ENCODE measurements at regions not wholly inside any gene's neighbourhood (a gene's known extent, or its start where the extent isn't known, plus 50 kb on each side); places are given as distances from the start of the nearest gene placed in this dataset.

DNA sequence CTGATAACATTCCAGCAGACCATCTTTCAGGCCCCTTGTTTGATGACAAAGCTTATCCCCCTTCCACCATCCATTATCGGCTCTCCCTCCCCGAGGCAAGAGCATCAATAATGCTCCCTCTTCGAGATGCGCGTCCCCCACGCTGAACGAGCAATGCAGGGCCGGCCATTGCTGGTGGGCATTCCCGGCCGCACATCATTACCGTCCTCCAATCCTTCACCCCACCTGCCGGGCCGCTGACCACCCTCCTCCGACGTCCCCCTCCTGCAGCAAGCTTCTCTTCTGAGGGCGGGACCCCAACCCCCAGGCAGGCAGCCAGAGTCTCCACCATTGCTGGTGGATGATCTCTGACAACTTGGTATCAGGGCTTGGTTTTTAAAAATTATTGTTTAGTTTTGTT is 208.6 kb downstream of the SMAD2 start:
- intact Hi-C loops (cut with micrococcal nuclease) (no loop called here), dilution Hi-C loops (cut with MboI; ENCODE audit: extremely low pct_ligation_motif_present, low sequenced_read_pairs) (no loop called here)
- H3K9me1 ChIP-seq (replicated peaks; ENCODE audit: control insufficient read depth, extremely low read depth, insufficient read depth, low read length), result no peaks in the 10 kb centered on the region
- no peak overlapping the region for H3K27ac ChIP-seq (ENCODE audit: insufficient read depth, low read depth, low read length)
- H3K9ac ChIP-seq (replicated peaks; ENCODE audit: extremely low read depth, insufficient read depth, low read length), result no peak overlapping the region
- H3K79me2 ChIP-seq (ENCODE audit: control insufficient read depth, insufficient read depth, low read length), result no peaks in the 10 kb centered on the region
- no peaks in the 10 kb centered on the region for H4K20me1 ChIP-seq (replicated peaks; ENCODE audit: control insufficient read depth, extremely low read depth, insufficient read depth, low read length)
- TF ChIP-seq, protein P1, sequence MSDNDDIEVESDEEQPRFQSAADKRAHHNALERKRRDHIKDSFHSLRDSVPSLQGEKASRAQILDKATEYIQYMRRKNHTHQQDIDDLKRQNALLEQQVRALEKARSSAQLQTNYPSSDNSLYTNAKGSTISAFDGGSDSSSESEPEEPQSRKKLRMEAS (IDR thresholded peaks at IDR 0.05; ENCODE audit: insufficient read depth, insufficient read length), result no peak
- TF ChIP-seq FOS (IDR thresholded peaks at IDR 0.05; ENCODE audit: borderline replicate concordance, insufficient read depth, low read length) (no peak), GATA2 (IDR thresholded peaks at IDR 0.05; ENCODE audit: insufficient read depth, insufficient read length, low read depth, low read length) (no peak), EZH2 (IDR thresholded peaks at IDR 0.05; ENCODE audit: borderline replicate concordance, low read depth, low read length, severe bottlenecking) (no peak), JUN (IDR thresholded peaks at IDR 0.05; ENCODE audit: borderline replicate concordance, insufficient read depth, insufficient read length, low read depth) (no peak), MYC (IDR thresholded peaks at IDR 0.05; ENCODE audit: low read depth, low read length) (no peak)
- no peak overlapping the region for H3K4me3 ChIP-seq (replicated peaks in 1 of 3; ENCODE audit: insufficient read depth in 1 of 3, low read depth in 1 of 3, low read length in 3 of 3)
- H3K4me2 ChIP-seq (ENCODE audit: insufficient read depth, low read length), result no peak overlapping the region
- BruUV-seq (replicated peaks), result no TSS peak
- FAIRE-seq, result no peak
- no peak for DNase-seq (ENCODE audit: low read depth, low spot score)
- no peaks in the 10 kb centered on the region for H3K27me3 ChIP-seq (ENCODE audit: control insufficient read depth in 2 of 2, insufficient read depth in 2 of 2, low read length in 2 of 2)
- CTCF ChIA-PET, result no interaction called here
- H3K4me1 ChIP-seq (ENCODE audit: control insufficient read depth, extremely low read depth, insufficient read depth, low read length), result no peaks in the 10 kb centered on the region
- no peaks in the 10 kb centered on the region for H3K36me3 ChIP-seq (ENCODE audit: control insufficient read depth in 2 of 2, extremely low read depth in 1 of 2, insufficient read depth in 2 of 2, low read length in 2 of 2)
- no peak overlapping the region for H2AFZ ChIP-seq (ENCODE audit: low read depth, low read length)
- POLR2A ChIA-PET, result no interaction called here
- no peaks in the 10 kb centered on the region for H3K9me3 ChIP-seq (replicated peaks; ENCODE audit: control insufficient read depth, insufficient read depth, low read length)

DNA sequence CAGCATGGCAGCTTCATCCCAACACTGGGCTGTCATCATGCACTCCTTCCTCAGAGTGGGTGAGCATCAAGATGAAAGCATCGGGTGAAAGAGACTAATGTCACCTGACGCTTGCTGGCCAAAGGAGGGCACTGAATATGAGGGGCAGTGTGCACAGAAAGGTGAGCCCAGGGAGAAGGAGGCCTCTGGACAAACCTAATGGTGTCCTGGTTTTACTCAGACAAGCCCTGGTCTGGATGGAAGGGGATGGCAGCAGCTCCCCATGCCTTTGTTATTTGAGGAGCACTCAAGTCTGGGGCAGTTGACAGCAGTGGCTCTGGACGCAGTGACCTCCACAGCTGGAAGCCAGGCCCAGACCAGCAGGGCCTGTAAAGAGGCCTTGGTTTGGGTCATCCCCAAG is 209.7 kb downstream of the SMAD2 start:
- Histone ChIP-seq H3K27ac (ENCODE audit: insufficient read depth, low read depth, low read length) (no peak overlapping the region), H3K79me2 (ENCODE audit: control insufficient read depth, insufficient read depth, low read length) (no peaks in the 10 kb centered on the region), H3K9me3 (replicated peaks; ENCODE audit: control insufficient read depth, insufficient read depth, low read length) (no peaks in the 10 kb centered on the region), H4K20me1 (replicated peaks; ENCODE audit: control insufficient read depth, extremely low read depth, insufficient read depth, low read length) (no peaks in the 10 kb centered on the region), H3K9me1 (replicated peaks; ENCODE audit: control insufficient read depth, extremely low read depth, insufficient read depth, low read length) (no peaks in the 10 kb centered on the region), H3K4me1 (ENCODE audit: control insufficient read depth, extremely low read depth, insufficient read depth, low read length) (no peaks in the 10 kb centered on the region), H3K27me3 (ENCODE audit: control insufficient read depth in 2 of 2, insufficient read depth in 2 of 2, low read length in 2 of 2) (no peaks in the 10 kb centered on the region), H3K9ac (replicated peaks; ENCODE audit: extremely low read depth, insufficient read depth, low read length) (no peak overlapping the region), H2AFZ (ENCODE audit: low read depth, low read length) (no peak overlapping the region), H3K36me3 (ENCODE audit: control insufficient read depth in 2 of 2, extremely low read depth in 1 of 2, insufficient read depth in 2 of 2, low read length in 2 of 2) (no peaks in the 10 kb centered on the region), H3K4me3 (replicated peaks in 1 of 3; ENCODE audit: insufficient read depth in 1 of 3, low read depth in 1 of 3, low read length in 3 of 3) (no peak overlapping the region), H3K4me2 (ENCODE audit: insufficient read depth, low read length) (no peak overlapping the region)
- ChIA-PET POLR2A (no interaction called here), CTCF (no interaction called here)
- FAIRE-seq (no peak), DNase-seq (ENCODE audit: low read depth, low spot score) (no peak)
- TF ChIP-seq GATA2 (IDR thresholded peaks at IDR 0.05; ENCODE audit: insufficient read depth, insufficient read length, low read depth, low read length) (no peak), JUN (IDR thresholded peaks at IDR 0.05; ENCODE audit: borderline replicate concordance, insufficient read depth, insufficient read length, low read depth) (no peak)
- TF ChIP-seq, protein P2, sequence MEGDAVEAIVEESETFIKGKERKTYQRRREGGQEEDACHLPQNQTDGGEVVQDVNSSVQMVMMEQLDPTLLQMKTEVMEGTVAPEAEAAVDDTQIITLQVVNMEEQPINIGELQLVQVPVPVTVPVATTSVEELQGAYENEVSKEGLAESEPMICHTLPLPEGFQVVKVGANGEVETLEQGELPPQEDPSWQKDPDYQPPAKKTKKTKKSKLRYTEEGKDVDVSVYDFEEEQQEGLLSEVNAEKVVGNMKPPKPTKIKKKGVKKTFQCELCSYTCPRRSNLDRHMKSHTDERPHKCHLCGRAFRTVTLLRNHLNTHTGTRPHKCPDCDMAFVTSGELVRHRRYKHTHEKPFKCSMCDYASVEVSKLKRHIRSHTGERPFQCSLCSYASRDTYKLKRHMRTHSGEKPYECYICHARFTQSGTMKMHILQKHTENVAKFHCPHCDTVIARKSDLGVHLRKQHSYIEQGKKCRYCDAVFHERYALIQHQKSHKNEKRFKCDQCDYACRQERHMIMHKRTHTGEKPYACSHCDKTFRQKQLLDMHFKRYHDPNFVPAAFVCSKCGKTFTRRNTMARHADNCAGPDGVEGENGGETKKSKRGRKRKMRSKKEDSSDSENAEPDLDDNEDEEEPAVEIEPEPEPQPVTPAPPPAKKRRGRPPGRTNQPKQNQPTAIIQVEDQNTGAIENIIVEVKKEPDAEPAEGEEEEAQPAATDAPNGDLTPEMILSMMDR (IDR thresholded peaks at IDR 0.05; ENCODE audit: extremely low read depth in 1 of 2, insufficient read depth in 1 of 2, low read depth in 1 of 2, low read length in 2 of 2), result no peak
- intact Hi-C loops (cut with micrococcal nuclease), result no loop called here
- dilution Hi-C loops (cut with MboI; ENCODE audit: extremely low pct_ligation_motif_present, low sequenced_read_pairs), result no loop called here
- BruUV-seq (replicated peaks), result no TSS peak
